HL-60/S4 treated with phorbol 12-myristate 13-acetate at 8.2 ng/mL for 4 days and 3 days (cell line): ENCODE measurements at regions not wholly inside any gene's neighbourhood (a gene's known extent, or its start where the extent isn't known, plus 50 kb on each side); places are given as distances from the start of the nearest gene placed in this dataset.
"Not testable (repeated sequence)": the region's sequence is repeated elsewhere in the genome, so short reads cannot be mapped to it uniquely, and the experiment has no call there.

Experiments
- in situ Hi-C: fragments of 300-500 bp; cut with MboI; formaldehyde crosslinking; loops from 2 replicates; pipeline ENCODE4 v1.15.0; 2022; ENCODE audit warnings: low sequenced_read_pairs

GRCh38 chr3:6714962-6715361 is 146.0 kb upstream of the GRM7 start:
- in situ Hi-C loops, result no loop called here

DNA sequence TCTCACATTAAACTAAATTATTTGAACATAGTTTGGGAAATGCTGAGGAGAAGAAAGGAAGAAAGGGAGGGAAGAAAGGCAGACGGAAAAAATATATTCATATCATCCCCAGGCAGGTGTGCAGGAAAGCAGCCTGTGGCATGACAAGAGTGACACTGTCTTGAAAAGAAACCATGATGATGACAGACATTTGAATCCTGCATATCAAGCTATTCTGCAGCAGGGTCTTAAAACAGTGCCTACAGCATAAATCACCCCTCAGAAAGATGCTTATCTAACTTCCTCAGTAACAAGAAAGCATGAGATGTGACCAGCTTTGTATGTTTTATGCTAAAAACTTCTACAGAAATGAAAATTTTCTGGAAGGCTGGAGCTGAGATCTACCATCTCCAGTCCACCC is 144.5 kb upstream of the GRM7 start:
- in situ Hi-C loops, result no loop called here

GRCh38 chr3:6717026-6717943 is 143.6 kb upstream of the GRM7 start:
- in situ Hi-C loops, result no loop called here

DNA sequence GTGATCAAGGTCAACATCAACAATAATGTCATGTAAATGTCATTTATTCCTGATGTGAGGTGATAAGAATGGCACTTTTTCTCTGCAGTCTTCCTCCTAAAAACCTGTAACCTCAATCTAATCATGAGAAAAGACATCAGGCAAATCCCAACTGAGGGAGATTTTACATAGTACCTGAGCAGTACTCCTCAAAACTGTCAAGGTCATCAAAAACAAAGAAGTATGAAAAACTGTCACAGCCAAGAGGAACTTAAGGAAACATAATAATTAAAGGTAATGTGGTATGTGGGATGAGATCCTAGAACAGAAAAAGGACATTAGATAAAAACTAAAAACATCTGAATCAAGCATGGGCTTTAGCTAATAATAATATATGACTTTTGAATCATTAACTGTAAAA is 140.9 kb upstream of the GRM7 start:
- in situ Hi-C loops, result no loop called here

- in situ Hi-C loops, result no loop called here
These were observed 139.4 kb upstream of the GRM7 start for GRCh38 chr3:6721491-6721890.

- in situ Hi-C loops, result no loop called here
These were observed 137.7 kb upstream of the GRM7 start for GRCh38 chr3:6723205-6723604.

- in situ Hi-C loops, result no loop called here
These were observed 134.1 kb upstream of the GRM7 start for GRCh38 chr3:6726811-6727210.

GRCh38 chr3:6732807-6733206 is 128.1 kb upstream of the GRM7 start:
- in situ Hi-C loops, result no loop called here

GRCh38 chr3:6733699-6734394 is 127.1 kb upstream of the GRM7 start:
- in situ Hi-C loops, result no loop called here

DNA sequence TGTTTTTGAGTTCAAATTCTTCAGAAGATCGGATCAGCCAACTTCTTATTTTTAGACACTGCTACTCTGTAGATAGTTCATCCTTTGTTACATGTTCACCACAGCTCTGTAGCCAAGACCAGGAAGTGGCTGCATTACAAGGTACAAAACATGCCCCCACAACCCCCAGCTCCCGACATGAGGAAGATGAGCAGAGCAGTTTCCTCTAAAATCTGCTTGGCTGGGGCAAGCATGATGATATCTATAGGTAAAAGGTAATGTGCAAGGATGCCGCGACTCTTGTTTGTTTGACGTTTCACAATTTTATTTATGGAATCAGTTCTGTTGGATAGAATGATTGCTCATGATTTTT is 126.5 kb upstream of the GRM7 start:
- in situ Hi-C loops, result no loop called here

DNA sequence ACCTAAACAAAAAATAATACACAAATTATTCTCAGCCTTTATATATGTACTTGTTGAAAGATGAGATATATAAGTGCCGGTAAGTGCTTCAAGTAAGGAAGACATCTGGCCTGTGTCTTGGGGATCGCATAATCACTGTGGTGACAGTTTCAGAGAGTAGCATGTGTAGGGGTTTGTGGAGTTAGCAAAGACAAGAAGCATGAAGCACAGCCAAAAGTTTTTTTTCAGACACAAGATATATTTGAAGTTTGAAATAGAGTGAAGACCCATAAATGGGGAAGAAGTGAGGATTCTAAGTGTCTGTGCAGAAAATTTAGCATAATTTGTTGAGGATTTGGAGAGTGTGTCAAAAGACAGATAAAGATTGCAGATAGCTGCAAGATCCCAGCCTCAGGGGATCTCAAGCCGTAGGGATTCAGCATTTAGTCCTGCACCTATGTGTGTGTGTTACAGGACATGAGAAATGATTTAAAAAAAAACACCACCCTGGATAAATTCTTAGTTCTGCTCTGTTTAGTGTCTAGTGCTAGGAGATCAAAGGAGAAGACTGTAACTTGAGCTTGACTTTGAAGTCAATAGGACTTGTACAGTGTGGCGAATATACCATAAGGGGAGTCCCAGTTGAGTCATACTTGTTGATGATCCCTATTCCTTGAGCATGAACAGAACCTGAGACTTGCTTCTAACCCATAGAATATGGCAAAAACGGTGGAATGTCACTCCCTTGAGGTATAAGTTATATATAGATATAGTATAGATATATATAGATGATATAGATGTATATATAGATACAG is 123.9 kb upstream of the GRM7 start:
- in situ Hi-C loops, result no loop called here

GRCh38 chr3:6737630-6738029 is 123.3 kb upstream of the GRM7 start:
- in situ Hi-C loops, result no loop called here

DNA sequence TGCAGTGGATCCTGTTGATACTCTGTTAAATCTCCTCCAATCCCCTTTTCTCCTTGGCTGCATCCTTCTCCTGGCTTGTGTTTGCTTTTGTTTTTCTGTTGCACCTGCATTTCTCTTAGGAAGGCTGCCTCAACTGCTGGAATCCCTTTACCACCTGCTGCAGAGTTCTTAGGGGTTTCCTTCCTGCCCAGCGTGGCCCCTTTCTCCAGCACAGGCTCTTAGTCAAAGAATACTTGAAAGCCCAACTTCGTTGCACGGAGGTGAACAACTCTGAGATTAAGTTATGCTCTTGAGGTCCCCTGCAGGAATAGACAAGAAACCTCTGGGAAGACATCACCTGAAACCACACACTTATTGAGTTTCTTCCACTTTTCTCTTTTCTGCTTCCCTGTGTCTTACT is 121.6 kb upstream of the GRM7 start:
- in situ Hi-C loops, result no loop called here

DNA sequence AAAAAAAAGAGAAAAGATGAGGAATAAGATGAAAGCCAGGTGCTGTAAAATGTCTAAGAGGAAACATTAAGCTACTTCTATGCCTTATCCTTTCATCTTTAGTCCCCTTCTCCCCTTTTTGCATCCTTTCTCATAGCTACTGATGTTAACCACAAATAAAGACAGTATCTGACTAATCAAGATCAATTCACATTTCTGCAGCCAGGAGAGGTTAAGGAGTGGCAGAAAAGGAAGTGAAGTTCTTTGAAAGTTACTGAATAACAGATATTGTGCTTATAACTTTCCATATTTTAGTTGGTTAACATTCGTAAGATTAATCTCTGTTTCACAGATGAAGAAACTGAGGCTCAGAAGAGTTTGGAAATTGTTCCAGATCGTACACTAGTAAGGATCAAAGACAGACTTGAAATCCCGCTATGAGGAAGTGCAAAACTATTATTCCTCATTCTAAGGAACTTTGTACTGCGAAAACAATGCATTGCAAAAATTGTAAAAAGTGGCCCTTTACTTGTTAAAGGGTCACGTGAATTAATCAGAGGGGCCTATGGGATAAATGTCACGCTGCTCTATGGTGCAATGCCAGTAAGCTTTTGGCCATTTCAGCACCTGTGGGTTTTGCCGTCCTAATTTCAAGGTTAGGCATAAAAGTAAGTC is 117.7 kb upstream of the GRM7 start:
- in situ Hi-C loops, result no loop called here

- in situ Hi-C loops, result no loop called here
These were observed 114.5 kb upstream of the GRM7 start for GRCh38 chr3:6746443-6746842.

GRCh38 chr3:6747017-6747416 is 113.9 kb upstream of the GRM7 start:
- in situ Hi-C loops, result no loop called here

DNA sequence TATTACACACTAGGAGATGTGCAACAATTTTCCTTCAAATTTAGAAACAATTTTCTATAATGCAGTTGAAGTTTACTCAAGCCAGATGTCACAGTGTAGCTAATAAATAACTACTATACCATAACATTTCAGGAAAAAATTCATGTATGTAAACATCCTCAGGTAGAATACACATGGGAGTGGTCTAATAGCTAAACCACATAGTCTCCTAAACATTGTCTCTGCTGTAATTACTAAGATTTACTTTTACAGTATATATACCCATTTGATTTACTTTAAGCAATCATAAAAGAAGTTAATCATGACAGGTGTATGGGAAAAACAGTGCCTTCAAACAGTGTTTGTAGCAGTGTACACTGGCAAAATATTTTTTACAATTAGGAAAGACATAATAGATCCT is 110.1 kb upstream of the GRM7 start:
- in situ Hi-C loops, result no loop called here

DNA sequence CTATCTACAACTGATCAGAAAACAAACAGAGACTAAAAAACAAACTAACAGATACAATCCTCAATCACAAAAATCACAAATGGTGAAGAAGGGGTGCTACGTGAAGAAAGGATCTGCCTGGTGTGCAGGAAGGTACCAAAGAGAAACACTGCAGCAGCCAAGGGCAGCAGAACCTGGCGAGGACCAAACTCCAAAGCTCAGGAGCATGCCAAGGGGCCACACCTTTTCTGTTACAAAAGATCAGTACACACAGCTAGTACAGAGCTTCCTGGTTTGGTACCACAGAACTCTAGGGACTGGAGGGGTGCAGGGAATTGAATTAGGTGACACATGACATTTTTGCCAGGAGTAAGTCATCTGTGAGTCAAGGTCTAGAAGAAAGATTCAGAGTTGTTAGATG is 107.4 kb upstream of the GRM7 start:
- in situ Hi-C loops, result no loop called here

DNA sequence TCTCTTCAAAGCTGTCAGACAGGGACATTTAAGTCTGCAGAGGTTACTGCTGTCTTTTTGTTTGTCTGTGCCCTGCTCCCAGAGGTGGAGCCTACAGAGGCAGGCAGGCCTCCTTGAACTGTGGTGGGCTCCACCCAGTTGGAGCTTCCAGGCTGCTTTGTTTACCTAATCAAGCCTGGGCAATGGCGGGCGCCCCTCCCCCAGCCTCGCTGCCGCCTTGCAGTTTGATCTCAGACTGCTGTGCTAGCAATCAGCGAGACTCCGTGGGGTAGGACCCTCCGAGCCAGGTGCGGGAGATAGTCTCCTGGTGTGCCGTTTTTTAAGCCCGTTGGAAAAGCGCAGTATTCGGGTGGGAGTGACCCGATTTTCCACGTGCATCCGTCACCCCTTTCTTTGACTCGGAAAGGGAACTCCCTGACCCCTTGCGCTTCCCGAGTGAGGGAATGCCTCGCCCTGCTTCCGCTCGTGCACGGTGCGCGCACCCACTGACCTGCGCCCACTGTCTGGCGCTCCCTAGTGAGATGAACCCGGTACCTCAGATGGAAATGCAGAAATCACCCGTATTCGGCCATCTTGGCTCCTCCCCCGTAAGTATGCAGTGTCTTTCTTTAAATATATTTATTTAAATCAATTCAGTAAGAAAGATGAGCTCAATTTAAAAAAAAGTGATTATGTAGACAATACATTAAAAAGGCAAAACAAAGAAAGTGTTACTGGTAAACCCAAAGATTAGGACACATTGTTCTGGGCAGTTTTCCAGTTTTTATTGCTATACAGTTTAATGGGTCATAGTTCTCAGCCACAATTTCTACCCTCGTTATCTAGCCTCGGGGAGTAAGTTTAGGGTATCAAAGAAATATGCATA is 91.2 kb upstream of the GRM7 start:
- in situ Hi-C loops, result not testable (repeated sequence)

- in situ Hi-C loops, result no loop called here
These were observed 90.6 kb upstream of the GRM7 start for GRCh38 chr3:6770397-6770690.
